ENCODE measurements at regions not wholly inside any gene's neighbourhood (a gene's known extent, or its start where the extent isn't known, plus 50 kb on each side); places are given as distances from the start of the nearest gene placed in this dataset.

GRCh38 chr20:43825051-43825402 lies 89.6 kb upstream of the TOX2 start:
- TF ChIP-seq CTCF (IDR thresholded peaks at IDR 0.05) = no peak
- TF ChIP-seq POLR2A (IDR thresholded peaks at IDR 0.05) = no peak

Data from prostate gland (tissue), 2 donors.